Lower leg skin (tissue), 3 donors: ENCODE measurements at regions not wholly inside any gene's neighbourhood (a gene's known extent, or its start where the extent isn't known, plus 50 kb on each side); places are given as distances from the start of the nearest gene placed in this dataset.

Experiments
- CTCF ChIP-seq, 3 donors: fragments of 450-650 bp; IDR thresholded peaks; one replicate each; pipeline ENCODE4 v1.5.1; 2016; ENCODE audit warnings: antibody characterized with exemption in 3 of 3, mild to moderate bottlenecking in 3 of 3, moderate library complexity in 2 of 3
- POLR2A ChIP-seq, 2 donors: fragments of 450-650 bp; IDR thresholded peaks; one replicate each; pipeline ENCODE4 v1.6.1; 2016 to 2017; ENCODE audit warnings: antibody characterized with exemption in 2 of 2, mild to moderate bottlenecking in 1 of 2, moderate library complexity in 1 of 2

DNA sequence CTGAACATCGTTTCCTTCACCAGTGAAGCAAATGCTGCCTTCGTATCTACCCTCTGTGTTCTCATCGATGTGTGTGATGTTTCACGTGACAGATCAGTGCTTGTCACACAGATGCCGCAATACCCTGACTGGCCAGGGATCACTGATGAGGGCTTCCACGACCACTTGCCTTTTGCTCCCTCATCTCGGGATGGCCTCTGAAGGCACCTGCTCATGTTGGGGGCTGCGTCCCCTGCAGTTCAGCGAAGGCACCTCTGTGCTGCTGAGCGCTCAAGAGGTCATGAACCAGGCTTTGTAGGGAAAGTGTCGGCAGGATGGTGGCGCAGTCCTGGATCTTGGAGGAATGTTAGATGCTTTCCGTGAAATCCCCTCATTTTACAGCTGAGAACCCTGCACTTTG is 79.2 kb upstream of the KLF13 start:
- TF ChIP-seq CTCF (IDR thresholded peaks at IDR 0.05) = no peak
- TF ChIP-seq POLR2A (IDR thresholded peaks at IDR 0.05) = no peak
